Body of pancreas (tissue), 4 donors: ENCODE measurements at regions not wholly inside any gene's neighbourhood (a gene's known extent, or its start where the extent isn't known, plus 50 kb on each side); places are given as distances from the start of the nearest gene placed in this dataset.
A peak's percentile ranks its signal among the peaks of the same experiment; 100 is the strongest.

Experiments used
- ATAC-seq: fragments of 150-250 bp; one replicate; pipeline ENCODE4 v1.9.1; 2016
- DNase-seq, 4 donors: peaks; one replicate each; pipeline ENCODE4 v3.0.0-alpha.2; 2019
- H3K27ac ChIP-seq, 4 donors: fragments of 200-600 bp; sonication (generic); 1 replicate in 3 of 4; 2 replicates in 1 of 4; pipeline versions ENCODE4 v1.5.1 to v1.6.1; 2016 to 2019; ENCODE audit warnings: mild to moderate bottlenecking in 1 of 4, mixed read lengths in 1 of 4, moderate library complexity in 1 of 4
- H3K27me3 ChIP-seq, 2 donors: fragments of 200-600 bp; sonication (generic); one replicate each; pipeline ENCODE4 v1.6.0; 2016; ENCODE audit warnings: mild to moderate bottlenecking in 1 of 2
- H3K36me3 ChIP-seq, 2 donors: fragments of 200-600 bp; sonication (generic); replicated peaks in 1 of 2; 2 replicates each; pipeline ENCODE4 v1.5.1; 2016; ENCODE audit warnings: low read depth in 2 of 2; ENCODE audit not compliant: insufficient read depth in 1 of 2
- H3K4me1 ChIP-seq: fragments of 200-600 bp; sonication (generic); one replicate; pipeline ENCODE4 v1.6.0; 2016
- H3K4me3 ChIP-seq, 2 donors: fragments of 200-600 bp; sonication (generic); 1 replicate in 1 of 2; 2 replicates in 1 of 2; pipeline ENCODE4 v1.5.1; 2016 to 2019
- H3K9me3 ChIP-seq, 3 donors: fragments of 200-600 bp; sonication (generic); 1 replicate in 2 of 3; 2 replicates in 1 of 3; pipeline ENCODE4 v1.5.1; 2016
- CTCF ChIP-seq, 7 experiments: fragments of 450-650 bp in 4 of 7; fragments of 200-600 bp in 3 of 7; sonication (generic) in 3 of 7; IDR thresholded peaks; one replicate each; pipeline ENCODE4 v1.5.1; 2016 to 2019; ENCODE audit warnings: antibody characterized with exemption in 7 of 7
- POLR2A ChIP-seq, 3 donors: fragments of 450-650 bp; IDR thresholded peaks; one replicate each; pipeline ENCODE4 v1.6.1; 2016; ENCODE audit warnings: antibody characterized with exemption in 3 of 3, mild to moderate bottlenecking in 2 of 3
- WGBS, 2 donors: methylation state at CpG; one replicate each; pipeline ENCODE4 v1.1.5; 2017; 5-methylcytosine and 5-hydroxymethylcytosine counted together
- intact Hi-C: fragments of 100-400 bp; cut with DNase I; formaldehyde crosslinking; loops from one replicate; pipeline ENCODE4 v1.15.1; 2023

DNA sequence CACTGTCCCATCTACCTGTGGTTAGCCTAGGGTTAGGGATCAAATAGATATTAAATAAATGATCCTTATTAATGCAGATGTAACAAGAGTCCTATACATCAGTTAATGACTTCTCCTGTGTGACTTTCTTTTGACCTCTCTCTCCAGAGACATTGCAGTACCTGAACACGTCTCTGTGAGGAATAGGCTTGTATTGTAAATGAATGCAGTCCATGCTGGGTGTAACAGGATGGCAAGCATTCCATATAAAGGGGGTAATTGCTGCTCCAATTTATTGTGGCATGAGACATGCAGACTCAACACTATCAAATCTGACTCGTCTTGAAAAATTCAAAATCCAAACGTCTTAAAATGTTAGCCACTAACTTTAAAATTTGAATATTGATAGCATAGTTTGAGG is 189.5 kb downstream of the PRDM2 start:
- ATAC-seq = no peak
- Histone ChIP-seq H3K27me3 (no peaks in the 10 kb centered on the region), H3K9me3 (peaks cover 0 to 5% (median 0%) of the 10 kb centered on the region in 3 donors)

DNA sequence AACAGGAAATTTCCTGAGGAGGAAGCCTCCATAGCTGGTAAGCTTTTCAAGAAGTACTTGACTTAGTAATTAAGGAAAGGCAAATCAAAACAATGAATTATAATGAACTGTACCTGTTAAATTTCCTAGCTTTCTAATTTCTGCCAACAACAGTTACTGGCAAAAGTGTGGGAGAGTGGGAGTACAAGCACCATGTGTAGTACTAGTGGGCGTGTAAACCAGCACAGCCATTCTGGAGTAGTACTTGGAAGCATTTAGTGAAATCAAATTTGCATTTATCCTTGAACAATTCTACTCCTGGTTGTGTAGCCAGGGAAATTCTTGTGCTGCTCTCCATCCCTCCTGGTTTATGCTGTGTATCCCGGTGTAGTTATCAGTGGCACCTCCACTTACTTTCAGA is 190.8 kb downstream of the PRDM2 start:
- H3K4me3 ChIP-seq = no peak overlapping the region
- TF ChIP-seq POLR2A (IDR thresholded peaks at IDR 0.05) (no peak), CTCF (IDR thresholded peaks at IDR 0.05) (no peak)
- no peak for DNase-seq
- no peak for ATAC-seq
- H3K36me3 ChIP-seq = no peaks in the 10 kb centered on the region
- WGBS, 2 donors = 90 to 96% methylated on average over 2 of the region's 2 CpGs
- peaks cover 0 to 5% (median 0%) of the 10 kb centered on the region in 3 donors for H3K9me3 ChIP-seq
- H3K4me1 ChIP-seq = peaks cover 18% of the 10 kb centered on the region
- no peaks in the 10 kb centered on the region for H3K27me3 ChIP-seq
- intact Hi-C loops = no loop called here
- no peak overlapping the region for H3K27ac ChIP-seq

More for the DNA sequence above, 189.5 kb downstream of the PRDM2 start:
- no peak overlapping the region for H3K4me3 ChIP-seq
- no peaks in the 10 kb centered on the region for H3K36me3 ChIP-seq
- TF ChIP-seq POLR2A (IDR thresholded peaks at IDR 0.05) = no peak
- no peak for TF ChIP-seq CTCF (IDR thresholded peaks at IDR 0.05)
- intact Hi-C loops = no loop called here
- H3K27ac ChIP-seq = no peak overlapping the region
- DNase-seq = no peak
- H3K4me1 ChIP-seq = peaks cover 18% of the 10 kb centered on the region
- WGBS, 2 donors = 70 to 75% methylated on average over 3 of the region's 3 CpGs

DNA sequence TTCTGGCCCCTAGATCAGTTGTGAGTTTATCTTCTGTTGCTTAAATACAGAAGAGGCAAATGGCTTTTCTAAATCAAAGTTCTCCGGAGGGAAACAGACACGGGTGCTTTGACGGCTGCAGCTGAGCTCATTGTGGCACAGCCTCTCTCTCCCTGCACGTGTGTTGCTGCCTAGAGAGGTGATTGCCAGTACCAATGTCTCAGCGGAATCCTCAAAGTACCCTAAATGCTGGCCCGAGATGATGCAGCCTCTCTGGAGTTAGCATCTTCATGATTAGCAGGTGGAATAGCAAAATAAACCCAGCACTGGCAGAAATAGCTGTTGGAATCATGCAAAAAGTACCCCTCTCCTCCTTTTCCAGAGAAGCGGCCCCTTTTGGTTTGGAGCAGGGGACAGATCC is 192.2 kb downstream of the PRDM2 start:
- Histone ChIP-seq H3K27ac (no peak overlapping the region), H3K4me1 (peaks cover 18% of the 10 kb centered on the region), H3K27me3 (no peaks in the 10 kb centered on the region), H3K4me3 (no peak overlapping the region), H3K36me3 (no peaks in the 10 kb centered on the region), H3K9me3 (peaks cover 0 to 5% (median 0%) of the 10 kb centered on the region in 3 donors)
- ATAC-seq = no peak
- intact Hi-C loops = no loop called here
- TF ChIP-seq CTCF (IDR thresholded peaks at IDR 0.05) (no peak), POLR2A (IDR thresholded peaks at IDR 0.05) (no peak)
- WGBS, 2 donors = 25 to 37% methylated on average over 7 of the region's 7 CpGs
- no peak for DNase-seq

DNA sequence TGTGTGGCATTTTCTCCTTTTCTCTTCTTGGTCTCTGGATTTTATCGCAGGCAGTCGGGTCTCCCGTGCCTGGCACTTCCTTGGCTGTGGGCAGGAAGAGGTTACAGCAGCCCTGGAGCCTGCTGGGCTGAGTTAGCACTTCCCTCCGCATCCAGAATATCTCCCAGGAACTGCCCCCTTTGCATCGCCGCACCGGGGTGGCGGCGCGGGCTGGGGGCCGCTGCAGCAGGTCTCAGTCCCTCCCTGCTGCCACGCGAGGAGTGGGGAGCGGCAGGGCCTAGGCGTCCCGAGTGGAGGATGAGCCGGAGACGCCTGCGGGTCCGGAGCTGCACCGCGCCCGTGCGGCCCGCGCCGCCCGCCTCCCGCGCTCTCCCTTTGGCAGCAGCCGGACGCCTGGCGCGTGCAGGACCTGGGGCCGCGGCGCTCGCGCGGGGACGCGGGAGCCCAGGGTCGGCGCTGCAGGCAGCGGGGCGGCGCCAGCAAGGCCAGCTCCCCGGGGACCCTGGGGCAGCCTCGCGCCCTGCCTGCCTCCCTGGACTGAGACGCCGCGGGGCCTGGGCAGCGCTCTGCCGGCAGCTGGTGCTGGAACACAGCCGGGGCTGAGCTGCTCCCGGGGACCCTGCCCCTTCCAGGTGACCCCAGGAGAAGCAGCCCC is 192.8 kb downstream of the PRDM2 start:
- H3K4me1 ChIP-seq = peaks cover 18% of the 10 kb centered on the region
- no peak overlapping the region for H3K27ac ChIP-seq
- H3K27me3 ChIP-seq = no peaks in the 10 kb centered on the region
- DNase-seq = peak in 1 of 4 donors; percentile 18
- TF ChIP-seq POLR2A (IDR thresholded peaks at IDR 0.05) (no peak), CTCF (IDR thresholded peaks at IDR 0.05) (no peak)
- intact Hi-C loops = no loop called here
- peaks cover 0 to 5% (median 0%) of the 10 kb centered on the region in 3 donors for H3K9me3 ChIP-seq
- no peak overlapping the region for H3K4me3 ChIP-seq
- no peaks in the 10 kb centered on the region for H3K36me3 ChIP-seq
- 0 to 1% methylated on average over 14 to 54 of the region's 57 CpGs for WGBS, 2 donors
- peak; percentile 9 for ATAC-seq

- 29 to 31% methylated on average over 12 to 13 of the region's 13 CpGs for WGBS, 2 donors
Measured at GRCh38 chr1:13893409-13893821, 193.4 kb downstream of the PRDM2 start.

More at GRCh38 chr1:13893409-13893821, 193.4 kb downstream of the PRDM2 start:
- Histone ChIP-seq H3K27me3 (no peaks in the 10 kb centered on the region), H3K4me3 (no peak overlapping the region), H3K9me3 (peaks cover 0 to 5% (median 0%) of the 10 kb centered on the region in 3 donors), H3K36me3 (no peaks in the 10 kb centered on the region), H3K27ac (no peak overlapping the region), H3K4me1 (peaks cover 16% of the 10 kb centered on the region)
- intact Hi-C loops = no loop called here
- DNase-seq (no peak), ATAC-seq (no peak)
- TF ChIP-seq POLR2A (IDR thresholded peaks at IDR 0.05) = no peak
- TF ChIP-seq CTCF (IDR thresholded peaks at IDR 0.05) = no peak
